Right lobe of liver (tissue), 4 donors: ENCODE measurements at regions not wholly inside any gene's neighbourhood (a gene's known extent, or its start where the extent isn't known, plus 50 kb on each side); places are given as distances from the start of the nearest gene placed in this dataset.

Experiments used
- POLR2A ChIP-seq: fragments of 450-650 bp; IDR thresholded peaks from one replicate; pipeline ENCODE4 v1.6.1; 2017; ENCODE audit warnings: antibody characterized with exemption, mild to moderate bottlenecking
- TF ChIP-seq, protein P1 (sequence below), 4 donors: fragments of 200-600 bp in 3 of 4; fragments of 450-650 bp in 1 of 4; IDR thresholded peaks; one replicate each; pipeline versions ENCODE4 v1.5.1 to v1.8.0; 2016 to 2022; ENCODE audit warnings: antibody characterized with exemption in 4 of 4, mild to moderate bottlenecking in 2 of 4
- donor health status: DM: no; HTN: no; CAD: no.
- donor health status: DM: no; HTN: no; CAD: no.
- donor health status: DM: no; HTN: yes; CAD: no.

DNA sequence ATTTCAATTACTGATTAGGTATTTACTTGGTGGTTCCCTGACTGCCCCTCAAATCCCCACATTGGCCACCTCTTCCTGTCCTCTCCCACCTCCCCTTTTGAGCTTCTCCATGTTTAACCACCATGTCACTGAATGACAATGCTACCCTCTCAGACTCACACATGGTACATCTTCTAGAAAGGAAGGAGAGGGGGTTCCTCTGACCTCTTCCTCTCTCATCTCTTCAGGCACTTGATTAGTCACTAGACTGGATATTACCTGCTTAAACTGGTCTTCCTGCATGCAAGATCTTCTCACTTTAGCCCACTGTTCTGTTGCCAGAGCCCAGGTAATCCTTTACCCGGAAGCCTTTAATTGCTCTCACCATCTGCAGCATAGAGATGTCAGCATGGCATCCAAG lies 64.9 kb downstream of the DIPK2A start:
- TF ChIP-seq, protein P1, sequence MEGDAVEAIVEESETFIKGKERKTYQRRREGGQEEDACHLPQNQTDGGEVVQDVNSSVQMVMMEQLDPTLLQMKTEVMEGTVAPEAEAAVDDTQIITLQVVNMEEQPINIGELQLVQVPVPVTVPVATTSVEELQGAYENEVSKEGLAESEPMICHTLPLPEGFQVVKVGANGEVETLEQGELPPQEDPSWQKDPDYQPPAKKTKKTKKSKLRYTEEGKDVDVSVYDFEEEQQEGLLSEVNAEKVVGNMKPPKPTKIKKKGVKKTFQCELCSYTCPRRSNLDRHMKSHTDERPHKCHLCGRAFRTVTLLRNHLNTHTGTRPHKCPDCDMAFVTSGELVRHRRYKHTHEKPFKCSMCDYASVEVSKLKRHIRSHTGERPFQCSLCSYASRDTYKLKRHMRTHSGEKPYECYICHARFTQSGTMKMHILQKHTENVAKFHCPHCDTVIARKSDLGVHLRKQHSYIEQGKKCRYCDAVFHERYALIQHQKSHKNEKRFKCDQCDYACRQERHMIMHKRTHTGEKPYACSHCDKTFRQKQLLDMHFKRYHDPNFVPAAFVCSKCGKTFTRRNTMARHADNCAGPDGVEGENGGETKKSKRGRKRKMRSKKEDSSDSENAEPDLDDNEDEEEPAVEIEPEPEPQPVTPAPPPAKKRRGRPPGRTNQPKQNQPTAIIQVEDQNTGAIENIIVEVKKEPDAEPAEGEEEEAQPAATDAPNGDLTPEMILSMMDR (IDR thresholded peaks at IDR 0.05) = no peak
- TF ChIP-seq POLR2A = no peak
